GM23248 (cell line): ENCODE measurements at regions not wholly inside any gene's neighbourhood (a gene's known extent, or its start where the extent isn't known, plus 50 kb on each side); places are given as distances from the start of the nearest gene placed in this dataset.

Experiments
- DNase-seq: peaks from one replicate; pipeline ENCODE4 v3.0.0-alpha.2; 2015
- H2AFZ ChIP-seq: fragments of 200-600 bp; sonication (generic); 2 replicates; pipeline ENCODE4 v1.6.1; 2016; ENCODE audit warnings: antibody characterized with exemption
- H3F3A ChIP-seq: fragments of 200-600 bp; sonication (generic); 2 replicates; pipeline ENCODE4 v1.6.1; 2016; ENCODE audit warnings: mild to moderate bottlenecking, antibody characterized with exemption, mixed run types; ENCODE audit not compliant: insufficient read depth
- H3K27ac ChIP-seq: fragments of 200-600 bp; sonication (generic); 2 replicates; pipeline ENCODE4 v1.5.1; 2016; ENCODE audit warnings: mild to moderate bottlenecking
- H3K27me3 ChIP-seq: fragments of 200-600 bp; sonication (generic); replicated peaks from 2 replicates; pipeline ENCODE4 v1.6.1; 2016; ENCODE audit warnings: mild to moderate bottlenecking; ENCODE audit not compliant: insufficient read depth
- H3K36me3 ChIP-seq: fragments of 200-600 bp; sonication (generic); 2 replicates; pipeline ENCODE4 v1.6.1; 2016; ENCODE audit warnings: low read depth, mild to moderate bottlenecking
- H3K4me1 ChIP-seq: fragments of 200-600 bp; sonication (generic); 2 replicates; pipeline ENCODE4 v1.6.1; 2016; ENCODE audit warnings: mild to moderate bottlenecking; ENCODE audit not compliant: insufficient read depth
- H3K4me2 ChIP-seq: fragments of 200-600 bp; sonication (generic); one replicate; pipeline ENCODE4 v1.6.1; 2016; ENCODE audit warnings: mild to moderate bottlenecking; ENCODE audit not compliant: unreplicated experiment
- H3K4me3 ChIP-seq: fragments of 200-600 bp; sonication (generic); 2 replicates; pipeline ENCODE4 v1.5.1; 2016; ENCODE audit warnings: mild to moderate bottlenecking
- H3K79me2 ChIP-seq: fragments of 200-600 bp; sonication (generic); 2 replicates; pipeline ENCODE4 v1.6.1; 2016; ENCODE audit warnings: mild to moderate bottlenecking; ENCODE audit not compliant: insufficient read depth
- H3K9ac ChIP-seq: fragments of 200-600 bp; sonication (generic); 2 replicates; pipeline ENCODE4 v1.6.1; 2016; ENCODE audit warnings: mild to moderate bottlenecking
- H3K9me2 ChIP-seq: fragments of 200-600 bp; sonication (generic); 2 replicates; pipeline ENCODE4 v1.6.1; 2016; ENCODE audit warnings: mixed run types, mild to moderate bottlenecking, moderate library complexity; ENCODE audit not compliant: insufficient read depth
- H3K9me3 ChIP-seq: fragments of 200-600 bp; sonication (generic); one replicate; pipeline ENCODE4 v1.6.1; 2017; ENCODE audit warnings: low read depth
- H4K20me1 ChIP-seq: fragments of 200-600 bp; sonication (generic); 2 replicates; pipeline ENCODE4 v1.6.0; 2016; ENCODE audit not compliant: insufficient read depth
- EZH2 ChIP-seq: fragments of 200-600 bp; sonication (generic); IDR thresholded peaks from 2 replicates; pipeline ENCODE4 v1.6.1; 2018; ENCODE audit warnings: antibody characterized with exemption, mild to moderate bottlenecking; ENCODE audit not compliant: insufficient read depth, poor library complexity, severe bottlenecking
- EZH2phosphoT487 ChIP-seq: fragments of 200-600 bp; sonication (generic); IDR thresholded peaks from 2 replicates; pipeline ENCODE4 v1.6.1; 2018; ENCODE audit warnings: antibody characterized with exemption, moderate library complexity, mild to moderate bottlenecking, low read depth; ENCODE audit not compliant: insufficient read depth
- WGBS, 2 experiments: methylation state at CpG; one replicate each; pipeline ENCODE4 v1.1.6; 2015 to 2017; ENCODE audit warnings: low lambda C conversion rate in 2 of 2, low coverage in 1 of 2; ENCODE audit errors: missing lambda C conversion rate in 2 of 2; 5-methylcytosine and 5-hydroxymethylcytosine counted together
- in situ Hi-C: fragments of 300-500 bp; cut with MboI; formaldehyde crosslinking; loops from 2 replicates; pipeline ENCODE4 v1.15.0; 2020

GRCh38 chr20:24787621-24788020 lies 161.4 kb upstream of the CST7 start:
- H3F3A ChIP-seq, result no peaks in the 10 kb centered on the region
- H4K20me1 ChIP-seq, result no peaks in the 10 kb centered on the region
- no peaks in the 10 kb centered on the region for H3K36me3 ChIP-seq
- H3K4me2 ChIP-seq, result no peak overlapping the region
- H3K27me3 ChIP-seq, result peaks cover 28% of the 10 kb centered on the region
- TF ChIP-seq EZH2 (no peak), EZH2phosphoT487 (no peak)
- H3K4me3 ChIP-seq, result no peak overlapping the region
- no peaks in the 10 kb centered on the region for H3K9me3 ChIP-seq
- no peaks in the 10 kb centered on the region for H3K79me2 ChIP-seq
- DNase-seq, result no peak
- H3K27ac ChIP-seq, result no peak overlapping the region
- no peak overlapping the region for H2AFZ ChIP-seq
- in situ Hi-C loops, result loop anchor here (25.0 kb wide), 1 partner anchor 625 kb away; no protein-coding TSS in a partner anchor
- H3K4me1 ChIP-seq, result no peaks in the 10 kb centered on the region
- H3K9ac ChIP-seq, result no peak overlapping the region
- WGBS, 2 experiments, result 64 to 73% methylated on average over 8 of the region's 8 CpGs
- H3K9me2 ChIP-seq, result no peaks in the 10 kb centered on the region

GRCh38 chr20:24789877-24790276 lies 159.2 kb upstream of the CST7 start:
- no peaks in the 10 kb centered on the region for H3K36me3 ChIP-seq
- no peak overlapping the region for H3K9ac ChIP-seq
- H3K9me2 ChIP-seq, result no peaks in the 10 kb centered on the region
- H3K4me2 ChIP-seq, result no peak overlapping the region
- DNase-seq, result no peak
- H4K20me1 ChIP-seq, result no peaks in the 10 kb centered on the region
- 25 to 42% methylated on average over 3 to 4 of the region's 4 CpGs for WGBS, 2 experiments
- H3F3A ChIP-seq, result no peaks in the 10 kb centered on the region
- no peak overlapping the region for H2AFZ ChIP-seq
- H3K27me3 ChIP-seq, result peaks cover 28% of the 10 kb centered on the region
- TF ChIP-seq EZH2phosphoT487, result no peak
- TF ChIP-seq EZH2, result no peak
- H3K9me3 ChIP-seq, result no peaks in the 10 kb centered on the region
- in situ Hi-C loops, result loop anchor here (25.0 kb wide), 1 partner anchor 628 kb away; no protein-coding TSS in a partner anchor
- no peak overlapping the region for H3K27ac ChIP-seq
- no peak overlapping the region for H3K4me3 ChIP-seq
- H3K79me2 ChIP-seq, result no peaks in the 10 kb centered on the region
- no peaks in the 10 kb centered on the region for H3K4me1 ChIP-seq

- H3K9ac ChIP-seq, result no peak overlapping the region
These were observed 158.3 kb upstream of the CST7 start for GRCh38 chr20:24790746-24791283.

GRCh38 chr20:24791953-24792352 lies 157.1 kb upstream of the CST7 start:
- Histone ChIP-seq H4K20me1 (no peaks in the 10 kb centered on the region), H3K9ac (no peak overlapping the region), H3K27me3 (peaks cover 32% of the 10 kb centered on the region), H3K36me3 (no peaks in the 10 kb centered on the region), H3K9me2 (no peaks in the 10 kb centered on the region), H3K4me1 (no peaks in the 10 kb centered on the region), H3K9me3 (no peaks in the 10 kb centered on the region), H3K4me2 (no peak overlapping the region), H3F3A (no peaks in the 10 kb centered on the region), H2AFZ (no peak overlapping the region), H3K4me3 (no peak overlapping the region), H3K27ac (no peak overlapping the region), H3K79me2 (no peaks in the 10 kb centered on the region)
- TF ChIP-seq EZH2phosphoT487 (no peak), EZH2 (no peak)
- no peak for DNase-seq
- 3% methylated on average over 2 of the region's 2 CpGs for WGBS, 2 experiments
- in situ Hi-C loops, result loop anchor here (25.0 kb wide), 1 partner anchor 630 kb away; no protein-coding TSS in a partner anchor

More at GRCh38 chr20:24790746-24791283, 158.3 kb upstream of the CST7 start:
- Histone ChIP-seq H4K20me1 (no peaks in the 10 kb centered on the region), H3K4me1 (no peaks in the 10 kb centered on the region), H3K9me2 (no peaks in the 10 kb centered on the region), H3K27ac (no peak overlapping the region), H3K79me2 (no peaks in the 10 kb centered on the region), H3K4me2 (no peak overlapping the region), H3K36me3 (no peaks in the 10 kb centered on the region), H3K9me3 (no peaks in the 10 kb centered on the region), H3K4me3 (no peak overlapping the region), H2AFZ (no peak overlapping the region), H3F3A (no peaks in the 10 kb centered on the region), H3K27me3 (peaks cover 28% of the 10 kb centered on the region)
- TF ChIP-seq EZH2 (no peak), EZH2phosphoT487 (no peak)
- DNase-seq, result no peak
- WGBS, 2 experiments, result 60 to 61% methylated on average over 13 of the region's 13 CpGs
- in situ Hi-C loops, result loop anchor here (25.0 kb wide), 1 partner anchor 629 kb away; no protein-coding TSS in a partner anchor
